ENCODE measurements at regions not wholly inside any gene's neighbourhood (a gene's known extent, or its start where the extent isn't known, plus 50 kb on each side); places are given as distances from the start of the nearest gene placed in this dataset.
A peak's percentile ranks its signal among the peaks of the same experiment; 100 is the strongest.

DNA sequence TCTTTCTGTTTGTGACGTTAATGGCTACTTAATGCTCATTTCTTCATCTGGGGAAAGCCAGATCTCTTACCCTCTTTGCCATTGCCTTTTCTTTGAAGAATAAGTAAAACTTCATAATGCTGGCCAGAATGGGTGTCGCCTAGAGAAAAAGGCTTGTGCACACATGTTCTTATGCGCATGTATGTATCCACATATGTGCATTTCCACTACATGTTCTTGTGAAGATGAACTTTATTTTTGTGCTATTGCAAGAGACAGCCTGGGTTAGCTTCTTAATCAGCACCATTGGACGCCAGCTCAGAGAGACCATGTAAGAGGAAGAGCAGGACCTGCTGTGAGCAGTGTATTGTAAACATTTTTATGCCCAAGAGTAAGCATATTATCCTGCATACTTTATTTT lies 178.7 kb downstream of the SPRY1 start:
- DNase-seq: no peak

DNA sequence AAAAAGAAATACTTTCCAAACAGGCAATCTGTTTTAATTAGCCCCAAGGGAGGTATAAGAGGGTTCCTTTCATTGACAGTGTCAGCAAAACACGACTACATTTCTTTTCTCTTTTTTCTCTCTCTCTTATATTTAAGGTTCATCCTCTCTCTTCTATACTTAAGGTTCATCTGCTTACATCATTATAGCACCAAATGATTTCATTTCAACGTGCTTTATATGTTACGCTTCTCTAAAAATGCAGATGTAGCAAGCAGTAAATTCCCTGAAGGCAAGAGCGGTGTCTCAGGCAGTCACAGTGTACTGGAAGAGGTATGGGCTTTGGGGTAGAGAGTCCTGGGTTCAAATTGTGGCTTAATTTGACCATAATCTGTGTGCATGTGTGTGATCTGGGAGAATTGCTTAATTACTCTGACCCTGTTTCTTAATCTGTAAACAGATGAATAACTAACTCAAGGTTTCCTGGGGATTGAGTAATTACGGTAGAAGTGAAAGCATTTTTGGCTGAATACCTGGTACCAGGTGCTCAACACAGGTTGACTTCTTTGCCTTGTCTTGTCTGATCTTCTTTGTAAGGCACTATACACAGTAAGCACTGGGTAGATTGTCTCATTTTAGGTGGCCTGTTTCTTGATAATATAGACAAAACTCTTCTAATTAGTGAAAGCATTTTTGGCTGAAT lies 180.8 kb downstream of the SPRY1 start:
- no peak for DNase-seq

DNA sequence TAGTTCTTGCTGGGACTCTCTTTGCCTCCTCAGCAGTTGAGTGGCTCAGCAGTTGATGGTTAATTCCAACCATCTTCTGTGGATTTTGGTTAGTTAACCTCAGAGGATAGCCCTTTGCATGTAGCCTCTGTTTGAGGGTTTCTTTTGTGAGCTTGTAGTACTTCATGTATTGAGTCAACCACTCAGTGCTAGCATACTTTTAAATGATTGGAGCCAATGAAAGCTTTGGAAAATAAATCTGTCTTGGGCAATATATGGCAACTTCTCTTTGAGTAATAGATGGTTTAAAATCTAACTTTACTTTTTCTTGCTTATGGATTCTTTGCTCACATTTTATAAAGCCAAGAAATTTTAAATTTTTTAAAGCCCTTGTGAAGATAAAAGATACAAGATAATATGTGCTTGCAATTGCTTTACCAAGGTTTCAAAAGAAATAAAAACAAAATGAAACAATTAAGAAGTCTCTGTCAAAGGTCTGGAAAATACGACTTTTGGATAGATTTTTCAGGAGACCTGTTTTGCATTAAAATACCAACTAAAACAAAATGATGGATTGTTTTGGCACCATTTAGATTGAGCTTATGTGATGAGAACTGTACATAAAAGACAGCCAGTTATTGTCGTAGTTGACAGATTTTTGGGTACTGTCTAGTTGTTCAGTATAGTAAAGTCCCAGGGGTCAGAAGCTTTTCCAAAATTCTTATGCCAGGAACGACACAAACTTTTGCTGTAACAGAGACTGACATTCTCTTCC lies 181.9 kb downstream of the SPRY1 start:
- no peak for DNase-seq

DNA sequence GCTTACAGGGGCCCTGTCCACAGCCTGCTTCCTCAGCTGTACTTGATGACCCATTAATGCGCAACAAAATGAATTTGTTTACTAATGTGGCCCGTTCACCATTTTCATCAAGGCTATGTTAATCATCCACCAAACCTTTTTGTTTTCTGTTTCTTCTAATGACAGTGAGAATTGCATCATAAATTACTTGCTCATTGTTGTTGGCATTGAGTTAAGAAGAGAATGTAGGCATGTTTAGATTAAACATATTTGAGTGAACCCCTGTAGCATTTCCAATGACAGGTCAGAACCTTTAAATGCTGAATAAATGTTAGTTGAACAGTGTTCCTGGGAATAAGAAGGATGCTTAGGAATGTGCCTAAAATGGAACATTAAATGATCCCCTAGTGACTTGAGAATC lies 183.4 kb downstream of the SPRY1 start:
- DNase-seq: no peak

DNA sequence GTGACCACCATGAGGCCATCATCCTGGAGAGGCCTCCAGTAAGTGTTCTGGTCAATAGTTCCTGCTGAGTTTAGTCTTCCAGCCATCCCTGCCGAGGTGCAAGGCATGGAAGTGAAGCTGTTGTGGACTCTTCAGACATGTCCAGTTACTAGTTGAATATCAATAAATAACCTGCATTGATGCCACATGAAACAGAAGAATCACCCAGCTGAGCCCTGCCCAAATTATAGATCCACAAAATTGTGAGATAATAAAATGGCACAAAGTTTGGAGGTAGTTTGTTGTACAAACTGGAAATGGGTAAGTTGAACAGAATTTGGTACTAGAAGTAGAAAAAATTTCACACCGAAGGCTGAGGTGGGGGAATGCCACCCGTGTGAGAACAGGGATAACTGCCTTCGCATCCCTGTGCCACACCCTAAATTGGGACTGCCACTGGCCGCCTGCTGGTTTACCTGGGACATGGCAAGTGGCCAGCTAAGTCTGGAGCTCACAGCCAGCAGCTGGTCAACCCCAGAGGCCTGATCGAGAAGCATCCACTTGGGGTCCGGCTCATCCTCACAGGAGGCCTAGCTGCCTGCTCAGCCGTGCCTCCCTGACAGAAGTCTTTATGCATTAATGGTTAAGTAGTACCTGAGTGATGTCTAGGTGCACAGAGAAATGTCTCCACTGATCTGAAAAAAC lies 184.5 kb downstream of the SPRY1 start:
- DNase-seq: no peak

DNA sequence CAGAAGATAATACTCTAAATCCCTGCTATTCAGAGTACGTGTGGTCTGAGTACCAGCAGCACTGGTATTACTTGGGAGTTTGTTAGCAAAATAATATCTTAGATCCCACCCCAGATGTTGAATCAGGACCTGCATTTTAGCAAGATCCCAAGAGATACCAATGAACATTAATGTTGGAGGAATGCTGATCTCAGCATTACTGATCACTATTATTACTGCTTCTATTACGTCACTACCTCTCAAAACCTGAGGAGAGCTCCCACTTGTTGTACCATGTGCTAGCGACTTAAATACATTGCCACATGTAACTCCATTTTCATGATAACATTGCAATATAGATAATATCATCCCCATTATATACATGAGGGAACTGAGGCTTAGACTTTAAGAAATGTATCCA lies 185.2 kb downstream of the SPRY1 start:
- DNase-seq: no peak

DNA sequence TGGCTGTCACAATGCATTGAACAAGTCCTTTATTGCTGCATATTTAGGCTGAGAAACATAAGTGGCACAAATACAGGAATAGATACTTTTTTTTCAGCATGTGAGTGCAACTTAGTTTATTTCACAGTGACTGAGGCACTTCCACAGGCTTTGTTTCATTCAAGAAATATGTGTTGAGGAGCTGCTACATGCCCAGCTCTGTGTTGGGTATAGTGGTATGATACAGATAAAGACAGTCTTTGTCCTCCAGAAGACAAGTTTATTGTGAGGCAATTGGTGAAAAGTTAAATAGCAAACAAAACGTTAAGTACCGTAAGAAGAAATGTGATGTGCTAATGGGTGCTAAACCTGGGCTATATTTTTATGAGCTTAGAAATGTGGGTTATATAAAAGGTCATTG lies 186.4 kb downstream of the SPRY1 start:
- DNase-seq: no peak

DNA sequence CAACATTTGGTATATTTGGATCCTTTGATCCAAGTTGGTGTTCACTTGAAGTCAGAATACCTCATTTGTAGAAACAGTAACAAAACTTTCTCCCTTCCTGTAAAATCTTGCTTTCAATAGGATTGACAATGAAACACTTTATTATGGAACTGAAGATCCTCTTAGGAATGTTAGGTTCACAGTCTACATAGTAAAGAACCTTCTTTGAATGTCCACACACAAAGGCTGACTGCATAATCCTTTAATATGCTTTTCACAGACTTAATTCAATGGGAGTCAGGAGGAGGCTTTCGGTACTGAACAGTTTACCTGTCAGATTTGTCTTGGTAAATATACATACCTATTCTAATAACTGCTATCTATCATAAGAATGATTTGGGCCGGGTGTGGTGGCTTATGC lies 188.5 kb downstream of the SPRY1 start:
- DNase-seq: no peak

DNA sequence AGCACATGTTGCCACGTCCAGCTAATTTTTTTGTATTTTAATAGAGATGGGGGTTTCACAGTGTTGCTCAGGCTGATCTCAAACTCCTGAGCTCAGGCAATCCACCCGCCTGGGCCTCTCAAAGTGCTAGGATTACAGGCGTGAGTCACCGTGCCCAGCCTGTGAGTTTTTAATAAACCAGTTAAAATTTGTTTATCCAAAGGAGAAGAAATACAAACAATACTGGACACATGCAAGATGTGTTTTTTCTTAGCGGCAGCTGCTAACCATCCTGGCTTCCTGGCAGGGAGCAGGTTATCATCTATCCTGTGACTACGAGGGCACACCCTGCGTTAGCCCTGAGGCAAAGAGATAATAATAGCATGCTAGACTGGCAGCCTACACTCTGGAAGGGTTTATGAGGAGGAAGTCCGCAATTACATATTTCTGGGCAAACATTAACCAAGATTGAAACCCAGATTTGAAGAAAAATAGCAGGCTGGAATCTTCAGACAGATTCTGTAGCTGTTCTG lies 191.4 kb downstream of the SPRY1 start:
- DNase-seq: peak; percentile 73

DNA sequence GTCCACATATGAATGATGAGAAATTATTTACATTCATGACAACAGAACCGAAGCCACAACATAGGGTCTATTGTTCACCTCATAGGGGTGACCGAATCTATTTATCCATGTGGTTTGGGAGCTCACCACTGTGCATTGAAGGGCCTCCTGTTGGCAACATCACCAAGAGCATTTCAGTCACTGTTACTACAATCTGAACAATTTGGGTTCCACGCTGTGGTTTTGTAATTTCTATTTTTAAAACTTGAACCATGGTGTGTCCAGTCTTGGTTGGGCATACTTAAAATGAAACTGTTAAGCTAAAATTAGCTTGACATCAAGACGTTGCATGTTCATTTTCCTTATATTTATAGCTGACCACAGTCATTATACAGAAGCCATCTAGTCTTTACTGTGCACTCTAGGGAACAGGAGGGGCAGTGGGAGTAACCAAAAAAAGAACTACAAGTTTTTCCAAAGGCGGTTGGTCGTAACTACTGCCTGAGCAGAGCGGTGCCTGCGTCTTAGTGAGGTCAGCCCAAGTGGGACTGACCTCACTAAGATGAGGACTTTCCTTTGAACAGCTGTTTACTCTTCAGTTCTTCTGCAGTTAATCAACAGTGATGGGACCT lies 192.1 kb downstream of the SPRY1 start:
- no peak for DNase-seq

DNA sequence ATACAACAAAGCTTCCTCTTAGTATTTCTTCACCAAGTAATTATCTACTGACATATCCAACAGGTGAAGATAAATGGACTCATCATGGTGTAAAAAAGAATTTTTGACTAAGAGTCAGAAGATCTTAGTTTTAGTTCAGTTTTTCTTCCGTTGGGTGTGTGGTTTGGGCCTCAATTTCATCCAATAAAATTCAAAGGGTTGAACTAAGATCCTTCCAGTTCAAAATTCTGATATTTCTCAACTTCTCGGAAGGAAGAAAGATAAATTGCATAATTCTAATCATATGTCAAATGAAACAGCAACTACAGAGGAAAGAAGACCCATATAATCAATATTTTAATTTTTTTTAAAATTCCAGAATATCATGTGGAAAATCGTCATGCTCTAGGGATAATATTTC lies 192.7 kb downstream of the SPRY1 start:
- DNase-seq: no peak

DNA sequence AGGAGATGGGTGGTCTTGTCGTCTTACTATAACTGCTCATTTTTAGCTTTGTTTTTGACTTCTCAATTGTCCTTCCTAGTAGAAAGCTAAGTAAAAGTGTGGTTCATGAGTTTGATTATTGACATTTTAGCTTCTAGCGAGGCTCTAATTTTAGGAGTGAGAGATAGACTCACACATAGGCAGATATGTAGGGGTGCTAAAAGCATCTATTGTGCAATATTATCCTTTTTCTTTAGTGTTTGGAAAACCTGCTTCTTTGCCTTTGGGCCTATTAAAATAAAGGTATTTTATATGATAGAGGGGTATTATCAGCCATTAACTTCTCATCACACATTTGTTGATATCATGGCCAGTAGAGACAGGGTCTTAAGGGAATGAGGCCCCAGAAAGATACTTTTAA lies 195.3 kb downstream of the SPRY1 start:
- no peak for DNase-seq

DNA sequence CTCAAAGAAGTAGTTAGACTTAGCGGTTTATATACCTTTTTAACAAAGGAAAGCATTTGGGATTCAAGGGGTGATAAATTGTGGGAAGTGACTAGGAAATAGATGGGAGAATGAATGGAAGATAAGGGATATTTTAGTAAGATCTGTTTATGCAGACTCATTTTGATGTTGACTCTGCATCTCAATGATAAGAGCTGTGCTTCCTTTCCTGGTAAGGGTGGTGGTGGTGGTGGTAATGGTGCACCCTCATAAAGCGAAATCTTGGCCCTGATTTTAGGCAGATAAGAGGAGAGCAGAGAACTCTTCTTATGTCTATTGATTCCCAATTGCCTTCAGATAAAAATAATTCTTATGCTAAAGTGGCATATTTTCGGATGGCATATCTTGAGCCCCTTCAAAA lies 197.1 kb downstream of the SPRY1 start:
- no peak for DNase-seq

DNA sequence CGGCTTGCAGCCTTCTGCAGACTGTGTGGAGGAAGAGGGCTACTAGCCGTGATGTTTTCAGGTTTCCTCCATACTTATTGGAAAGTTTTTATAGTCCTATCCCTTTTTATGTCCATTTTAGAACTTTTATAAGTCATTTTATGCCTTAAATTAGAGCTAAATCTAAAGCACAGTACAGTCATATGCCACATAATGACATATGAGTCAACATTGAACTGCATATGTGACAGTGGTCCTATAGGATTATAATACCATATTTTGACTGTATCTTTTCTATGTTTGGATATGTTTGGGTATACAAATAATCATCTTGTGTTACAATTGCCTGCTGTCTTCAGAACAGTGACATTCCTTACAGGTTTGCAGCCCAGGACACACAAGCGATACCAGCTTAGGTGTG lies 200.2 kb downstream of the SPRY1 start:
- no peak for DNase-seq

DNA sequence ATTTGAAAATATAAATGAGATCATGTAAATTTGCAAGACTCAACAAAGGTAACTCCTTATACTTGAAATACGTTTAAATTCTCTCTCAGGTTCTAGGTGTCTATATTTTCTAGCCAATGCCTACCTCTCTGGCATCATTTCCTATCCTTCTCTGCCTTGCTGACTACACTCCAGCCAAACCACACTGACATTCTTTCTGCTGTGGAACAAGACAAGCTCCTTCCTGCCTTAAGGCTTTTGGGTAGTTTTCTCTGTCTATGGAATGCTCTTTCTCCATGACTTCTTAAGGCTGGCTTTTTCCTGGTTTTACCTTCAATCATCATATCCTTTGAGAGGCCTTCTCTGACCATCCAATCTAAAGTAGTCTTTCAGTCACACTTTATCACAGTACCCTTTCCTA lies 201.0 kb downstream of the SPRY1 start:
- peak; percentile 74 for DNase-seq

DNA sequence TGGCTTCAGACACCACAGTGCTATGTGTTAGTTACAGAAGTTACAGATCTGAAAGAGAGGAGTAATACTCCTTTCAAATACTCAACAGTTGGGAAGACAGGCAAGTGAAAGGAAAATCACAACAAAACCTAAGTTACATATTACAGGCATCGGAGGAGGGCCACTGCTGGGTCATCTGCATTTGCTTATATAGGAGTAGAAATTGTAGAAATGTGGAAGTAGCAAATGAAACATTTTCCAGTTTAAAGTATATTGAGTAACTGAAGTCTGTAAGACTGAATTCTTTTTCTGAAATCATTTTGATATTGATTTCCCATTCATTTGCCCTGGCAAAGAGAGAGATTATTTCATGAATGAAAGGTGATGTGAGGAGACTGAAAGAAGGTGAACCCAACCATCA lies 201.7 kb downstream of the SPRY1 start:
- DNase-seq: no peak

DNA sequence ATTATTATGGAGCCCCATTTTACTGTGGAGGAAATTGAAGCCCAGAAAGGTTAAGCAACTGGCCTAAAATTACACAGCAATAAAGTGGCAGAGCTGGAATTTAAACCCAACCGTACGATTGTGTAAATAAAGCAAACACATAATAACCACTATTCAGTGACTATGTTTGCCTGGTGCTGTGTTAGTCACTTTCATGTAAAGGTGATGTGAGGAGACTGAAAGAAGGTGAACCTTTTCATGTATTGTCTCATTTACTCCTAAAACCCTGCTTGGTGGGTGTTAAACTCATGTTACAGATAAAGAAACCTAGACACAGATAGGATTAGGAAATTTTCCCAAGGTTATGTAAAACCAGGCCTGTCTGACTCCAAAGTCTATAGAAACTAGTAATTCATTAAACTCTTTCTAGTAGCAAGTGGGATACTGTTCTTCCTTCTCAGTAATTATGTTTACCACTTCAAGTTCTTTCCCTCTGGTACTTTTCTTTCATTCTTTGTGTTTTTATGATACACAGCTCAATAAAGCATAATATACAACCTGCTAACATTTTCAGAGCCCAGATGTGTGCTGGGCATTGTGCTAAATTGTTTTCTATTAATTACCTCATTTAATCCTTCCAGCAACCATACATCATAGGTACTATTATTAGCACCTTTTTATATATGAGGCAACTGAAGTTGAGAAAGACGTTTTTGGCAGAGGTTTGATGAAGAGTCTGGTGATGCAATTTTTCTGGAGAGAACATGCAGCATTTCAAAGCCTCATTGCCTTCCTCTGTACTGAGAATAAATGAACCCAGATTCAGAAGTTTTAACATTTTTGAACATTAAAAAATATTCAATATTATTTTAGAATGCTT lies 202.7 kb downstream of the SPRY1 start:
- DNase-seq: peak; percentile 37

DNA sequence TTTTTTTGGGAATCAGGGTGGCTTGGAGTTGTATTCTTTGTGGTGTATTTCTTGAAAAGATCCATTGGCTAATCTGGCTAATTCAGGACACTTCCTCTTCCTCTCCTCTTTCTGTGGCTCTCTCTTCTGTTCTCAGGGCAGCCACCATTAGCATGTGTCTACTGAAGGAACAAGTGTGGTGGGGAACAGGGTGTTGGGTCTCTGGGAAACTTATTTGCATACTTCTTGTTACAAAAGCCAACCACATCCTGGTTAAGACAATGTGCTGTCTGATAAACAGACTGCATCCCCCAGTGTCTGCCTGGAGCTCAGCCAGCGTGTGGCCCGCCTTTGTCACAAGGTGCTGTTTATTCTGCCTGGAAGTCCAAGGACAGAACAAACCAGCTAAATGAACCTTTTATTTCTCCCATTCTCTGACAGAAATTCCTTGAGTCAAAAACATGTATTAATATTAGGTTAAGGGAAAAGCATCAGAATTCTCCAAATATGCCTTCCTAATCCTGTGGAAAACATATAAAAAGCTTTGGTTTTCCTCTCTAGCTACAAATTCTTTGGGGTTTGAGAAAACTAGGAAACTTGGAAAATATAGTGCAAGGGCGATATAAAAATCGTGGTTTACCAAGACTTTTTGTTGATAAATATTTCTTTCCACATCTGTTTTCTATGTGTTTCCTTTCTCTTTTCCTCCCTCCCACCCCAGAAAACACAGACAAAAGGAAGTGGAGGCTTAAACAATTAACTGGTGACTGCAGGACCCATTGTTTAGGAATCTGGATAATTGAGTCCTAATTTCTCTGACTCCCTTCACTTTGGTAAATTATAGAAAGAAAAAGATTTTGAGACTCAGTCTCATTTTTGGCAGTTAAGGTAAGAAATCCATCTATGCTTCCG lies 203.6 kb downstream of the SPRY1 start:
- no peak for DNase-seq

DNA sequence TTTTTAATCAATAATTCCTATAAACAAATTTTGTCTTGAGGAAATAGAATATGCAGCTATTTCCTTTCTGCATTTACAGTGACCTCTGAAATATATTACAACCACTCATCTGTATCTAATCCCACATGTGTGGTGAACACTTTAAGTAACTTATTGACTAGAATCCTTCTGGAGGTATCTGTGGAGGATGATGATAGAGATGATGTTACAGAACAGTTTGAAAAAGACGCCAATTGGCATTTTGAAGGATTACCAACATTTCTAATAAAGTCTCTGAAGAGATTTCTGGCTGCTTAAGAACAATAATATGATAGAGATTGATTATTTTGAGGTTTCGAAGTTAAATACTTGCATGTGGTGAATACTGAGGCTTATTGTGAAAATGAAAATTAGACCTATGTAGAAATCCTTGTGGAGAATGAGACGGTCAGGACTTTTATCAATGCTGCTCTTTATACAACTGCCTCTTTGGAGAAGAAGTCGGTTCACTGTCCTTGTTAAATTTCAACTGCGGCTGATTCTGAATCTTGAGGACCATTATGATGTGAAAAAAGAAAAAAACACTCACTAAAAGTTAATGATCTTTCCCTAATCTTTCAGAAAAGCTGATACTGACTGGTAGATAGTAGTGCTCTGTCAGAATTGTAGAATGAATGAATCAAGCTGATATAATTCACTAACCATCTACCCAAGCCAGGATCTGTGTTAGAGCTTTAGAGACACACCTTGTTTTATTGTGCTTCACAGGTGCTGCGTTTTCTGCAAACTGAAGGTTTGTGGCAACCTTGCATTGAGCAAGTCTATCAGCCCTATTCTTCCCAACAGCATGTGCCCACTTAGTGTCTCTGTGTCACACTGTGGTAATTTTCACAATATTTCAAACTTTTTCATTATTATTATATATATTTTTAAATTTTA lies 204.7 kb downstream of the SPRY1 start:
- no peak for DNase-seq

DNA sequence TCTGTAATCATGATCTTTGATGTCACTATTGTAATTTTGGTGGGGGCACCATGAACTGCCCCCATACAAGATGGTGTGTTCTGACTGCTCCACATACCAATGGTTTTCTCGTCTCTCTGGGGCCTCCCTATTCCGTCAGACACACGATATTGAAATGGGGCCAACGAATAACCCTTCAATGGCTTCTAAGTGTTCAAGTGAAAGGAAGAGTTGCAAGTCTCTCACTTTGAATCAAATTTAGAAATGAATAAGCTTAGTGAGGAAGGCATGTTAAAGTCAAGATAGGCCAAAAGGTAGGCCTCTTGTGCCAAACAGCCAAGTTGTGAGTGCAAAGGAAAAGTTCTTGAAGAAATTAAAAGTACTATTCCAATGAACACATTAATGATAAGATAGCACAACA lies 205.4 kb downstream of the SPRY1 start:
- no peak for DNase-seq

All from NCI-H226 (cell line).